ENCODE measurements at regions not wholly inside any gene's neighbourhood (a gene's known extent, or its start where the extent isn't known, plus 50 kb on each side); places are given as distances from the start of the nearest gene placed in this dataset.
"Not testable (repeated sequence)": the region's sequence is repeated elsewhere in the genome, so short reads cannot be mapped to it uniquely, and the experiment has no call there.

DNA sequence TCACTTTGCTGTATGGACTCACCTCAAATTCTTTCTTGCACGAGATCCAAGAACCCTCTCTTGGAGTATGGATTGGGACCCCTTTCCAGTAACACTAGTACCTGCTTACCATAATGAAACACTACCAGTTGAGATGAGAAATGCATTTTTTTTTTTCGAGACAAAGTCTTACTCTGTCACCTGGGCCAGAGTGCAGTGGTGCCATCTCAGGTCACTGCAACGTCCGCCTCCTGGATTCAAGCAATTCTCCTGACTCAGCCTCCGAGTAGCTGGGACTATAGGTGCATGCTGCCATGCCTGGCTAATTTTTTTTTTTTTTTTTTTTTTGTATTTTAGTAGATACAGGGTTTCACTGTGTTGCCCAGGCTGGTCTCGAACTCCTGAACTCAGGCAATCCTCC, 167.0 kb downstream of the THBS2 start:
- TF ChIP-seq, protein P1, sequence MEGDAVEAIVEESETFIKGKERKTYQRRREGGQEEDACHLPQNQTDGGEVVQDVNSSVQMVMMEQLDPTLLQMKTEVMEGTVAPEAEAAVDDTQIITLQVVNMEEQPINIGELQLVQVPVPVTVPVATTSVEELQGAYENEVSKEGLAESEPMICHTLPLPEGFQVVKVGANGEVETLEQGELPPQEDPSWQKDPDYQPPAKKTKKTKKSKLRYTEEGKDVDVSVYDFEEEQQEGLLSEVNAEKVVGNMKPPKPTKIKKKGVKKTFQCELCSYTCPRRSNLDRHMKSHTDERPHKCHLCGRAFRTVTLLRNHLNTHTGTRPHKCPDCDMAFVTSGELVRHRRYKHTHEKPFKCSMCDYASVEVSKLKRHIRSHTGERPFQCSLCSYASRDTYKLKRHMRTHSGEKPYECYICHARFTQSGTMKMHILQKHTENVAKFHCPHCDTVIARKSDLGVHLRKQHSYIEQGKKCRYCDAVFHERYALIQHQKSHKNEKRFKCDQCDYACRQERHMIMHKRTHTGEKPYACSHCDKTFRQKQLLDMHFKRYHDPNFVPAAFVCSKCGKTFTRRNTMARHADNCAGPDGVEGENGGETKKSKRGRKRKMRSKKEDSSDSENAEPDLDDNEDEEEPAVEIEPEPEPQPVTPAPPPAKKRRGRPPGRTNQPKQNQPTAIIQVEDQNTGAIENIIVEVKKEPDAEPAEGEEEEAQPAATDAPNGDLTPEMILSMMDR (IDR thresholded peaks at IDR 0.05; ENCODE audit: low read length), result not testable (repeated sequence)
- TF ChIP-seq EZH2phosphoT487 (IDR thresholded peaks at IDR 0.05; ENCODE audit: low read length), result not testable (repeated sequence)
